IMR-90 (cell line): ENCODE measurements at regions not wholly inside any gene's neighbourhood (a gene's known extent, or its start where the extent isn't known, plus 50 kb on each side); places are given as distances from the start of the nearest gene placed in this dataset.

Experiments used
- ATAC-seq: fragments of 200-7000 bp; cut with Tn5 transposase; 2 replicates; pipeline ENCODE4 v1.9.1; 2020; ENCODE audit warnings: low read depth, mild to moderate bottlenecking, moderate library complexity
- BruUV-seq: library from RNA; stranded (reverse); fragments of 400-500 nt; replicated peaks from 2 replicates; lab custom pipeline; 2021; lab: Mats Ljungman, UMichigan
- CTCF ChIA-PET: fragments of 300-600 bp; formaldehyde crosslinking; extraction: SDS; loops from one replicate; lab custom pipeline; 2021; ENCODE audit warnings: antibody characterized with exemption; lab: Yijun Ruan, JAX
- POLR2A ChIA-PET: fragments of 300-600 bp; sonication (Branson Sonifier 250); formaldehyde crosslinking; loops from one replicate; lab custom pipeline; 2022; ENCODE audit warnings: antibody characterized with exemption; ENCODE audit not compliant: unreplicated experiment; lab: Charles Lee
- DNase-seq: peaks from one replicate; pipeline ENCODE4 v3.0.0; 2013
- H2AFZ ChIP-seq: replicated peaks from 2 replicates; pipeline ENCODE3; 2013; ENCODE audit warnings: low read length, mild to moderate bottlenecking; ENCODE audit not compliant: poor library complexity
- H2AK5ac ChIP-seq: 2 replicates; pipeline ENCODE4 v1.6.1; 2013; ENCODE audit warnings: low read depth, low read length, inconsistent platforms
- H2AK9ac ChIP-seq: replicated peaks from 2 replicates; pipeline ENCODE3; 2013; ENCODE audit warnings: mild to moderate bottlenecking, low read depth, low read length, moderate library complexity; ENCODE audit not compliant: poor library complexity
- H2BK120ac ChIP-seq: 2 replicates; pipeline ENCODE4 v1.6.1; 2013; ENCODE audit warnings: low read depth, low read length, inconsistent platforms
- H2BK15ac ChIP-seq: 3 replicates; pipeline ENCODE4 v1.6.1; 2013; ENCODE audit warnings: low read depth, low read length, inconsistent platforms
- H2BK20ac ChIP-seq: 2 replicates; pipeline ENCODE4 v1.6.1; 2013; ENCODE audit warnings: low read depth, mild to moderate bottlenecking, inconsistent platforms, low read length, moderate library complexity
- H2BK5ac ChIP-seq: 2 replicates; pipeline ENCODE4 v1.6.1; 2013; ENCODE audit warnings: mild to moderate bottlenecking, low read depth, low read length, inconsistent platforms; ENCODE audit not compliant: poor library complexity, severe bottlenecking
- H3K14ac ChIP-seq: replicated peaks from 2 replicates; pipeline ENCODE4 v1.6.1; 2013; ENCODE audit warnings: low read depth, low read length, inconsistent platforms
- H3K18ac ChIP-seq: 2 replicates; pipeline ENCODE4 v1.6.1; 2013; ENCODE audit warnings: low read depth, low read length, control low read depth
- H3K23ac ChIP-seq: 2 replicates; pipeline ENCODE4 v1.6.1; 2013; ENCODE audit warnings: low read depth, low read length, inconsistent platforms
- H3K27ac ChIP-seq: 2 replicates; pipeline ENCODE4 v1.5.1; 2013; ENCODE audit warnings: mild to moderate bottlenecking, control low read depth, low read length; ENCODE audit not compliant: insufficient read depth
- H3K27me3 ChIP-seq: 2 replicates; pipeline ENCODE4 v1.6.1; 2013; ENCODE audit warnings: low read length; ENCODE audit not compliant: control insufficient read depth, insufficient read depth
- H3K36me3 ChIP-seq: 2 replicates; pipeline ENCODE4 v1.6.1; 2013; ENCODE audit warnings: low read length, mixed read lengths; ENCODE audit not compliant: control insufficient read depth, insufficient read depth
- H3K4ac ChIP-seq: 2 replicates; pipeline ENCODE4 v1.6.1; 2013; ENCODE audit warnings: low read depth, low read length, inconsistent platforms
- H3K4me1 ChIP-seq: 2 replicates; pipeline ENCODE4 v1.6.1; 2013; ENCODE audit warnings: low read length, mixed read lengths; ENCODE audit not compliant: control insufficient read depth, insufficient read depth
- H3K4me2 ChIP-seq: 2 replicates; pipeline ENCODE4 v1.6.1; 2013; ENCODE audit warnings: low read depth, mild to moderate bottlenecking, control low read depth, low read length, moderate library complexity
- H3K4me3 ChIP-seq: 2 replicates; pipeline ENCODE4 v1.5.1; 2013; ENCODE audit warnings: low read depth, mild to moderate bottlenecking, control low read depth, low read length, moderate library complexity; ENCODE audit not compliant: insufficient read depth
- H3K56ac ChIP-seq: 2 replicates; pipeline ENCODE4 v1.6.1; 2013; ENCODE audit warnings: low read length, inconsistent platforms; ENCODE audit not compliant: insufficient read depth; ENCODE audit errors: extremely low read depth
- H3K79me1 ChIP-seq, 2 experiments: 2 replicates each; pipeline ENCODE4 v1.6.1; 2013; ENCODE audit warnings: low read length in 2 of 2, inconsistent platforms in 1 of 2, low read depth in 1 of 2
- H3K9ac ChIP-seq: 2 replicates; pipeline ENCODE4 v1.6.1; 2013; ENCODE audit warnings: low read depth, low read length, control low read depth
- H3K9me1 ChIP-seq: 2 replicates; pipeline ENCODE4 v1.6.1; 2013; ENCODE audit warnings: low read length, inconsistent platforms; ENCODE audit not compliant: insufficient read depth
- H3K9me3 ChIP-seq: 2 replicates; pipeline ENCODE4 v1.6.1; 2013; ENCODE audit warnings: low read length; ENCODE audit not compliant: control insufficient read depth, insufficient read depth
- H4K20me1 ChIP-seq: 2 replicates; pipeline ENCODE4 v1.6.1; 2013; ENCODE audit warnings: low read length, inconsistent platforms; ENCODE audit not compliant: insufficient read depth
- H4K5ac ChIP-seq: 2 replicates; pipeline ENCODE4 v1.6.1; 2013; ENCODE audit warnings: mild to moderate bottlenecking, low read depth, low read length, control low read depth
- H4K8ac ChIP-seq, 2 experiments: 2 replicates each; pipeline ENCODE4 v1.6.1; 2013; ENCODE audit warnings: low read depth in 2 of 2, low read length in 2 of 2, control low read depth in 1 of 2, inconsistent platforms in 1 of 2
- H4K91ac ChIP-seq: 2 replicates; pipeline ENCODE4 v1.6.1; 2013; ENCODE audit warnings: low read depth, low read length, inconsistent platforms; ENCODE audit not compliant: insufficient read depth
- BHLHE40 ChIP-seq: fragments of 150-350 bp; IDR thresholded peaks from 2 replicates; pipeline ENCODE4 v1.6.1; 2016; ENCODE audit warnings: mild to moderate bottlenecking, low read depth, low read length
- CEBPB ChIP-seq: IDR thresholded peaks from 2 replicates; pipeline ENCODE4 v1.6.1; 2012; ENCODE audit warnings: low read depth, low read length, improper control_type of control experiment
- CHD1 ChIP-seq: IDR thresholded peaks from 2 replicates; pipeline ENCODE4 v1.6.1; 2012; ENCODE audit warnings: low read depth, low read length, improper control_type of control experiment
- FOS ChIP-seq: fragments of 150-350 bp; IDR thresholded peaks from 2 replicates; pipeline ENCODE4 v1.6.1; 2016; ENCODE audit warnings: low read depth, low read length
- MAFK ChIP-seq: IDR thresholded peaks from 2 replicates; pipeline ENCODE4 v1.6.1; 2012; ENCODE audit warnings: low read depth, low read length, improper control_type of control experiment
- MAZ ChIP-seq: IDR thresholded peaks from 2 replicates; pipeline ENCODE4 v1.6.1; 2012; ENCODE audit warnings: low read depth, mild to moderate bottlenecking, low read length, improper control_type of control experiment, moderate library complexity, borderline replicate concordance
- MXI1 ChIP-seq: IDR thresholded peaks from 2 replicates; pipeline ENCODE4 v1.6.1; 2012; ENCODE audit warnings: low read depth, mild to moderate bottlenecking, low read length, moderate library complexity, borderline replicate concordance
- NFE2L2 ChIP-seq: fragments of 150-350 bp; IDR thresholded peaks from 2 replicates; pipeline ENCODE4 v1.6.1; 2016; ENCODE audit warnings: low read depth, mild to moderate bottlenecking, low read length
- POLR2A ChIP-seq: IDR thresholded peaks from 2 replicates; pipeline ENCODE4 v1.6.1; 2012; ENCODE audit warnings: mild to moderate bottlenecking, low read depth, low read length
- RAD21 ChIP-seq: IDR thresholded peaks from 2 replicates; pipeline ENCODE4 v1.6.1; 2012; ENCODE audit warnings: low read length, improper control_type of control experiment
- RCOR1 ChIP-seq: IDR thresholded peaks from 2 replicates; pipeline ENCODE4 v1.6.1; 2012; ENCODE audit warnings: mild to moderate bottlenecking, low read length, improper control_type of control experiment; ENCODE audit not compliant: insufficient replicate concordance
- RFX5 ChIP-seq: IDR thresholded peaks from 2 replicates; pipeline ENCODE4 v1.8.0; 2012; ENCODE audit warnings: low read depth, mild to moderate bottlenecking, low read length, moderate library complexity
- SMC3 ChIP-seq: fragments of 150-350 bp; IDR thresholded peaks from 2 replicates; pipeline ENCODE4 v1.6.1; 2016; ENCODE audit warnings: low read depth, mild to moderate bottlenecking, antibody characterized with exemption, low read length, moderate library complexity
- WGBS, 2 experiments: methylation state at CpG; one replicate each; pipeline versions ENCODE4 v1.1.5 to v1.1.7; 2013; ENCODE audit warnings: missing lambda C conversion rate in 2 of 2; ENCODE audit not compliant: insufficient read length in 1 of 2; ENCODE audit errors: extremely low coverage in 2 of 2; 5-methylcytosine and 5-hydroxymethylcytosine counted together
- dilution Hi-C: fragments of 300-500 bp; cut with HindIII; formaldehyde crosslinking; loops from one replicate; pipeline ENCODE4 v1.14.3; 2018; ENCODE audit warnings: low sequenced_read_pairs; ENCODE audit not compliant: unreplicated experiment
- in situ Hi-C: fragments of 300-500 bp; cut with MboI; formaldehyde crosslinking; loops from 3 replicates; pipeline ENCODE4 v1.14.3; 2019; ENCODE audit warnings: low sequenced_read_pairs, inconsistent platforms, mixed read lengths
- intact Hi-C: fragments of 100-400 bp; cut with micrococcal nuclease; formaldehyde crosslinking; loops from 2 replicates; pipeline ENCODE4 v1.10.0; 2022
- TF ChIP-seq, protein P1 (sequence below): fragments of 150-350 bp; IDR thresholded peaks from 2 replicates; pipeline ENCODE4 v1.6.1; 2017; ENCODE audit warnings: mild to moderate bottlenecking, antibody characterized with exemption, low read length, low read depth
- TF ChIP-seq, protein P2 (sequence below): conservative IDR thresholded peaks from 2 replicates; pipeline ENCODE4 v1.5.1; 2012; ENCODE audit warnings: mild to moderate bottlenecking, low read depth, low read length, improper control_type of control experiment
- TF ChIP-seq, protein P3 (sequence below): fragments of 150-350 bp; IDR thresholded peaks from 2 replicates; pipeline ENCODE4 v1.6.1; 2016; ENCODE audit warnings: low read depth, mild to moderate bottlenecking, low read length, moderate library complexity, borderline replicate concordance

DNA sequence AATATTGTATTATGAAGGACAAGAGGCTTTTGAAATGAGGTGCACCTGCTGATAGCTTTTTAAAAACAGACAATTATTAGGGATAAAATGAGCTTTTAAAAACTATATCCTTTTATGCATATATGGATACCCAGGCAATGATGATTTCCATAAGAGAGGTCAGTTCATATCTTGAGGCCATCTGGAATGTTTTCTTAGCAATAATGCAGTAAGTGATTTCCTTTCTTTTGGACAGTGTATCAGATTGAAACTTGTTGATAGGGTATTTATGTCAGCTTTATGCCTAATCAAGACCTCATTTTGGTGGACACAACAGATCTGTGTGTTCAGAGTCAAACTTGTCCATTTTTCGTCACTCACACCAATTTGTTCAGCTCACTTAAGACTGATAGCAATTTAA, 413.5 kb upstream of the WWC1 start:
- H2BK20ac ChIP-seq: no peak overlapping the region
- in situ Hi-C loops: no loop called here

More for the DNA sequence above, 413.5 kb upstream of the WWC1 start:
- Histone ChIP-seq H3K18ac (no peak overlapping the region), H3K9me1 (no peaks in the 10 kb centered on the region), H3K36me3 (no peaks in the 10 kb centered on the region), H4K8ac (no peak overlapping the region), H2AFZ (no peak overlapping the region), H2BK15ac (no peak overlapping the region), H2BK5ac (no peak overlapping the region), H3K27me3 (no peaks in the 10 kb centered on the region), H4K91ac (no peak overlapping the region), H3K79me1 (no peaks in the 10 kb centered on the region), H4K5ac (no peak overlapping the region), H2AK9ac (no peak overlapping the region), H3K4me2 (no peak overlapping the region), H2BK120ac (no peak overlapping the region), H3K9me3 (no peaks in the 10 kb centered on the region; the same call in 1 of the 2 replicates), H4K20me1 (no peaks in the 10 kb centered on the region), H3K27ac (no peak overlapping the region), H3K4ac (no peak overlapping the region), H3K56ac (no peak overlapping the region), H3K14ac (no peak overlapping the region), H3K4me3 (no peak overlapping the region), H3K9ac (no peak overlapping the region), H3K23ac (no peak overlapping the region), H3K4me1 (no peaks in the 10 kb centered on the region), H2AK5ac (no peak overlapping the region)
- dilution Hi-C loops: no loop called here
- DNase-seq (no peak), ATAC-seq (no peak)
- ChIA-PET CTCF (interaction anchor here (0.6 kb wide), 1 partner anchor 234 kb away, joined by 3 read pairs; no protein-coding TSS in a partner anchor), POLR2A (no interaction called here)
- BruUV-seq: no TSS peak
- WGBS, 2 experiments: no CpG with 5 or more reads among the region's 1 CpG
- TF ChIP-seq RAD21: no peak
- TF ChIP-seq, protein P1, sequence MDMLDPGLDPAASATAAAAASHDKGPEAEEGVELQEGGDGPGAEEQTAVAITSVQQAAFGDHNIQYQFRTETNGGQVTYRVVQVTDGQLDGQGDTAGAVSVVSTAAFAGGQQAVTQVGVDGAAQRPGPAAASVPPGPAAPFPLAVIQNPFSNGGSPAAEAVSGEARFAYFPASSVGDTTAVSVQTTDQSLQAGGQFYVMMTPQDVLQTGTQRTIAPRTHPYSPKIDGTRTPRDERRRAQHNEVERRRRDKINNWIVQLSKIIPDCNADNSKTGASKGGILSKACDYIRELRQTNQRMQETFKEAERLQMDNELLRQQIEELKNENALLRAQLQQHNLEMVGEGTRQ: no peak
- no peak for TF ChIP-seq MXI1
- no peak for TF ChIP-seq CEBPB
- no peak for TF ChIP-seq SMC3
- TF ChIP-seq, protein P2, sequence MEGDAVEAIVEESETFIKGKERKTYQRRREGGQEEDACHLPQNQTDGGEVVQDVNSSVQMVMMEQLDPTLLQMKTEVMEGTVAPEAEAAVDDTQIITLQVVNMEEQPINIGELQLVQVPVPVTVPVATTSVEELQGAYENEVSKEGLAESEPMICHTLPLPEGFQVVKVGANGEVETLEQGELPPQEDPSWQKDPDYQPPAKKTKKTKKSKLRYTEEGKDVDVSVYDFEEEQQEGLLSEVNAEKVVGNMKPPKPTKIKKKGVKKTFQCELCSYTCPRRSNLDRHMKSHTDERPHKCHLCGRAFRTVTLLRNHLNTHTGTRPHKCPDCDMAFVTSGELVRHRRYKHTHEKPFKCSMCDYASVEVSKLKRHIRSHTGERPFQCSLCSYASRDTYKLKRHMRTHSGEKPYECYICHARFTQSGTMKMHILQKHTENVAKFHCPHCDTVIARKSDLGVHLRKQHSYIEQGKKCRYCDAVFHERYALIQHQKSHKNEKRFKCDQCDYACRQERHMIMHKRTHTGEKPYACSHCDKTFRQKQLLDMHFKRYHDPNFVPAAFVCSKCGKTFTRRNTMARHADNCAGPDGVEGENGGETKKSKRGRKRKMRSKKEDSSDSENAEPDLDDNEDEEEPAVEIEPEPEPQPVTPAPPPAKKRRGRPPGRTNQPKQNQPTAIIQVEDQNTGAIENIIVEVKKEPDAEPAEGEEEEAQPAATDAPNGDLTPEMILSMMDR: no peak
- no peak for TF ChIP-seq RCOR1
- no peak for TF ChIP-seq RFX5
- TF ChIP-seq BHLHE40: no peak
- TF ChIP-seq MAZ: no peak
- no peak for TF ChIP-seq CHD1
- no peak for TF ChIP-seq NFE2L2
- TF ChIP-seq MAFK: no peak
- no peak for TF ChIP-seq FOS
- no peak for TF ChIP-seq POLR2A
- TF ChIP-seq, protein P3, sequence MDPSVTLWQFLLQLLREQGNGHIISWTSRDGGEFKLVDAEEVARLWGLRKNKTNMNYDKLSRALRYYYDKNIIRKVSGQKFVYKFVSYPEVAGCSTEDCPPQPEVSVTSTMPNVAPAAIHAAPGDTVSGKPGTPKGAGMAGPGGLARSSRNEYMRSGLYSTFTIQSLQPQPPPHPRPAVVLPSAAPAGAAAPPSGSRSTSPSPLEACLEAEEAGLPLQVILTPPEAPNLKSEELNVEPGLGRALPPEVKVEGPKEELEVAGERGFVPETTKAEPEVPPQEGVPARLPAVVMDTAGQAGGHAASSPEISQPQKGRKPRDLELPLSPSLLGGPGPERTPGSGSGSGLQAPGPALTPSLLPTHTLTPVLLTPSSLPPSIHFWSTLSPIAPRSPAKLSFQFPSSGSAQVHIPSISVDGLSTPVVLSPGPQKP: no peak
- intact Hi-C loops: no loop called here
